ENCODE measurements at regions not wholly inside any gene's neighbourhood (a gene's known extent, or its start where the extent isn't known, plus 50 kb on each side); places are given as distances from the start of the nearest gene placed in this dataset.

GRCh38 chr12:123089140-123089539 lies 61.8 kb downstream of the PITPNM2 start:
- Mint-ChIP-seq H3K9me3 (peaks cover 0 to 5% (median 0%) of the 10 kb centered on the region in 7 donors), H3K27me3 (ENCODE audit: low read depth in 3 of 3) (peaks cover 0 to 4% (median 3%) of the 10 kb centered on the region in 3 donors), H3K4me3 (peak overlapping the region in 1 of 2 donors; percentile 39), H3K36me3 (no peaks in the 10 kb centered on the region), H3K27ac (peak overlapping the region; percentile 82 to 97 (median 89)), H3K4me1 (peaks cover 52% of the 10 kb centered on the region)
- no peaks in the 10 kb centered on the region for H3K27me3 ChIP-seq (ENCODE audit: control insufficient read depth in 2 of 2, insufficient read depth in 2 of 2, low read length in 2 of 2)
- 40% methylated on average over 6 of the region's 6 CpGs for WGBS (ENCODE audit: insufficient coverage)
- H3K4me2 ChIP-seq (replicated peaks; ENCODE audit: extremely low read depth, low read length, poor library complexity, severe bottlenecking): no peak overlapping the region
- H2AFZ ChIP-seq (ENCODE audit: insufficient read depth, low read depth, low read length, poor library complexity, severe bottlenecking): no peak overlapping the region
- intact Hi-C loops (cut with micrococcal nuclease): loop anchor here in 1 of 2 donors (5.0 kb wide), 1 partner anchor 63 kb away; the partner anchor contains the start of gene PITPNM2
- peak overlapping the region; percentile 31 to 73 for H3K27ac ChIP-seq (ENCODE audit: low read depth in 1 of 2, low read length in 2 of 2)
- DNase-seq: peak; percentile 66 to 79 (median 67)
- H3K4me1 ChIP-seq (ENCODE audit: control insufficient read depth in 1 of 2, insufficient read depth in 2 of 2, low read length in 2 of 2): peaks cover 44 to 59% of the 10 kb centered on the region in 2 donors
- no peaks in the 10 kb centered on the region for H3K79me2 ChIP-seq (ENCODE audit: insufficient read depth, low read length)
- no peaks in the 10 kb centered on the region for H3K9me3 ChIP-seq (replicated peaks in 1 of 2; ENCODE audit: control insufficient read depth in 1 of 2, insufficient read depth in 1 of 2, low read length in 2 of 2)
- H3K9ac ChIP-seq (ENCODE audit: insufficient read depth, low read length, poor library complexity, severe bottlenecking): no peak overlapping the region
- H3K4me3 ChIP-seq (replicated peaks in 1 of 3; ENCODE audit: low read depth in 2 of 3, low read length in 3 of 3): peak overlapping the region in 1 of 3 experiments; percentile 4
- no peaks in the 10 kb centered on the region for H3K36me3 ChIP-seq (replicated peaks in 1 of 2; ENCODE audit: control insufficient read depth in 1 of 2, insufficient read depth in 2 of 2, low read length in 2 of 2)
- no peak for TF ChIP-seq CTCF (IDR thresholded peaks at IDR 0.05)
- H4K20me1 ChIP-seq (ENCODE audit: insufficient read depth, low read length): no peaks in the 10 kb centered on the region

- H3K4me3 Mint-ChIP-seq: no peak overlapping the region
- no peaks in the 10 kb centered on the region for H3K36me3 ChIP-seq (replicated peaks in 1 of 2; ENCODE audit: control insufficient read depth in 1 of 2, insufficient read depth in 2 of 2, low read length in 2 of 2)
- H3K79me2 ChIP-seq (ENCODE audit: insufficient read depth, low read length): no peaks in the 10 kb centered on the region
- no peak overlapping the region for H3K4me3 ChIP-seq (replicated peaks in 1 of 3; ENCODE audit: low read depth in 2 of 3, low read length in 3 of 3)
- H3K27ac Mint-ChIP-seq: no peak overlapping the region
- no peaks in the 10 kb centered on the region for H3K36me3 Mint-ChIP-seq
- H3K9me3 ChIP-seq (replicated peaks in 1 of 2; ENCODE audit: control insufficient read depth in 1 of 2, insufficient read depth in 1 of 2, low read length in 2 of 2): no peaks in the 10 kb centered on the region
- peaks cover 0 to 5% (median 0%) of the 10 kb centered on the region in 7 donors for H3K9me3 Mint-ChIP-seq
- peaks cover 34 to 52% of the 10 kb centered on the region in 2 donors for H3K4me1 ChIP-seq (ENCODE audit: control insufficient read depth in 1 of 2, insufficient read depth in 2 of 2, low read length in 2 of 2)
- intact Hi-C loops (cut with micrococcal nuclease): loop anchor here in 1 of 2 donors (5.0 kb wide), 1 partner anchor 66 kb away; the partner anchor contains the start of gene PITPNM2
- H3K4me1 Mint-ChIP-seq: peaks cover 47% of the 10 kb centered on the region
- H4K20me1 ChIP-seq (ENCODE audit: insufficient read depth, low read length): no peaks in the 10 kb centered on the region
- peak; percentile 30 for TF ChIP-seq CTCF (IDR thresholded peaks at IDR 0.05)
- DNase-seq: peak; percentile 47 to 70 (median 64)
- no peak overlapping the region for H3K9ac ChIP-seq (ENCODE audit: insufficient read depth, low read length, poor library complexity, severe bottlenecking)
- no peaks in the 10 kb centered on the region for H3K27me3 ChIP-seq (ENCODE audit: control insufficient read depth in 2 of 2, insufficient read depth in 2 of 2, low read length in 2 of 2)
- no peak overlapping the region for H3K27ac ChIP-seq (ENCODE audit: low read depth in 1 of 2, low read length in 2 of 2)
- H2AFZ ChIP-seq (ENCODE audit: insufficient read depth, low read depth, low read length, poor library complexity, severe bottlenecking): no peak overlapping the region
- peaks cover 2 to 4% (median 3%) of the 10 kb centered on the region in 3 donors for H3K27me3 Mint-ChIP-seq (ENCODE audit: low read depth in 3 of 3)
- H3K4me2 ChIP-seq (replicated peaks; ENCODE audit: extremely low read depth, low read length, poor library complexity, severe bottlenecking): no peak overlapping the region
- WGBS (ENCODE audit: insufficient coverage): 13% methylated on average over 7 of the region's 10 CpGs
Observed at GRCh38 chr12:123085730-123086487, 65.0 kb downstream of the PITPNM2 start.
